ENCODE measurements at regions not wholly inside any gene's neighbourhood (a gene's known extent, or its start where the extent isn't known, plus 50 kb on each side); places are given as distances from the start of the nearest gene placed in this dataset.
A peak's percentile ranks its signal among the peaks of the same experiment; 100 is the strongest.

DNA sequence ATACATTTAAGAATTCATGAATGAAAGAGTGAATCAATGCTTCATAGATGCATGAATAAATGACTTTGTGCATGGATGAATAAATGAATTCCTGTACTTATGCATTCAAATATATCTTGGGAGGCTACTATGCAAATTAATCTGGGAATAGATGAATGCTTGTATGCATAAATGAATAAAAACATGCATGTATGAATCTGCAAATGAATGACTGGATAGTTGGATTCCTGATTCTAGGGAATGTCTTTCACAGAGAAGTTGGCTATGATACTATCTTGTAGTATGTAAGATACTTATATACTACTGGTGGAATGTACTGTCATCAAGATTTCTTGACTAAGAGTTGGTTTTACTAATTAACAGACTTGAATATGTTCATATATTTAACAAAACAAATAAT, 75.3 kb upstream of the ASTN2 start:
- FAIRE-seq (no peak), ATAC-seq (no peak), DNase-seq (ENCODE audit: low read depth in 1 of 2, low spot score in 1 of 2) (no peak)
- Histone ChIP-seq H3K4me1 (no peaks in the 10 kb centered on the region), H3K4me3 (no peak overlapping the region), H3K9me3 (no peaks in the 10 kb centered on the region), H3K4me2 (no peak overlapping the region), H3K27ac (no peak overlapping the region)
- CTCF ChIA-PET: interaction anchor here (1.6 kb wide), 1 partner anchor 10 kb away, joined by 4 read pairs; no protein-coding TSS in a partner anchor
- POLR2A ChIA-PET: no interaction called here
- TF ChIP-seq POLR2A (IDR thresholded peaks at IDR 0.05; ENCODE audit: low read length) (no peak), NPAS2 (CRISPR knock-in tag; IDR thresholded peaks at IDR 0.05; ENCODE audit: borderline replicate concordance) (no peak)

DNA sequence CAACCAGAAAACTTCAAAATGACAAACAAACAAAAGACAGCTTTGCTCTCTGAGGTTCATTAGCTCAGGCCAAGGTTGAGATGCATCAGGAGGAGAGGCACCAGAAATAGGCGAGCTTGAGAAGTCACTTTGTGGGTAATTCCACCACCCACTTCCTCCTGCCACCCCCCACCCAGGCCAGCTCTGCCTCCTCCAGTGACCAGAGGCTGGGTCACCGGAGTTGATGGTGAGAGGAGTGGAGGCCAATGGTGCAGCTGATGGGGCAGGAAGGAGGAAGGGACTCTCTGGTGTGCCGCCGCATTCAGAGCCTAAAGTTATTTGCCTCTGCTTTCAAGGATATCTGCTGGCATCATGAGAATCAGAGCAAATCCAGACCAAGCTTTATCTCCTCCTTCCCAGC, 73.8 kb upstream of the ASTN2 start:
- TF ChIP-seq EHMT2 (IDR thresholded peaks at IDR 0.05; ENCODE audit: low read depth): no peak
- TF ChIP-seq RCOR1 (IDR thresholded peaks at IDR 0.05; ENCODE audit: low read depth, low read length): no peak
- no peak for TF ChIP-seq GATA3 (IDR thresholded peaks at IDR 0.05; ENCODE audit: borderline replicate concordance)
- no peak for TF ChIP-seq FOSL2 (IDR thresholded peaks at IDR 0.05)
- TF ChIP-seq FOSL2 (CRISPR knock-in tag; IDR thresholded peaks at IDR 0.05): no peak
- TF ChIP-seq RFX5 (IDR thresholded peaks at IDR 0.05): no peak
- TF ChIP-seq EP300 (IDR thresholded peaks at IDR 0.05): no peak
- no peak for TF ChIP-seq TFCP2L1 (CRISPR knock-in tag; IDR thresholded peaks at IDR 0.05)
- TF ChIP-seq RNF2 (IDR thresholded peaks at IDR 0.05; ENCODE audit: borderline replicate concordance, low read depth): no peak
- TF ChIP-seq, protein P1, sequence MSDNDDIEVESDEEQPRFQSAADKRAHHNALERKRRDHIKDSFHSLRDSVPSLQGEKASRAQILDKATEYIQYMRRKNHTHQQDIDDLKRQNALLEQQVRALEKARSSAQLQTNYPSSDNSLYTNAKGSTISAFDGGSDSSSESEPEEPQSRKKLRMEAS (IDR thresholded peaks at IDR 0.05): no peak
- no peak for TF ChIP-seq MAFK (IDR thresholded peaks at IDR 0.05; ENCODE audit: partially characterized antibody)
- TF ChIP-seq KDM1A (IDR thresholded peaks at IDR 0.05; ENCODE audit: low read depth): no peak
- no peak for TF ChIP-seq HOXB5 (CRISPR knock-in tag; IDR thresholded peaks at IDR 0.05)
- no peak for TF ChIP-seq MYC (IDR thresholded peaks at IDR 0.05; ENCODE audit: borderline replicate concordance, low read length)
- TF ChIP-seq CBX8 (IDR thresholded peaks at IDR 0.05): no peak
- TF ChIP-seq CHD4 (IDR thresholded peaks at IDR 0.05; ENCODE audit: borderline replicate concordance): no peak
- TF ChIP-seq, protein P2, sequence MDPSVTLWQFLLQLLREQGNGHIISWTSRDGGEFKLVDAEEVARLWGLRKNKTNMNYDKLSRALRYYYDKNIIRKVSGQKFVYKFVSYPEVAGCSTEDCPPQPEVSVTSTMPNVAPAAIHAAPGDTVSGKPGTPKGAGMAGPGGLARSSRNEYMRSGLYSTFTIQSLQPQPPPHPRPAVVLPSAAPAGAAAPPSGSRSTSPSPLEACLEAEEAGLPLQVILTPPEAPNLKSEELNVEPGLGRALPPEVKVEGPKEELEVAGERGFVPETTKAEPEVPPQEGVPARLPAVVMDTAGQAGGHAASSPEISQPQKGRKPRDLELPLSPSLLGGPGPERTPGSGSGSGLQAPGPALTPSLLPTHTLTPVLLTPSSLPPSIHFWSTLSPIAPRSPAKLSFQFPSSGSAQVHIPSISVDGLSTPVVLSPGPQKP (IDR thresholded peaks at IDR 0.05; ENCODE audit: low read depth, low read length): no peak
- TF ChIP-seq CEBPB (IDR thresholded peaks at IDR 0.05): no peak
- no peak for TF ChIP-seq ESRRA (IDR thresholded peaks at IDR 0.05; ENCODE audit: borderline replicate concordance, low read length)
- no peak overlapping the region for H3K27ac ChIP-seq
- WGBS (ENCODE audit: missing lambda C conversion rate): 56% methylated on average over 4 of the region's 4 CpGs
- no peak for DNase-seq (ENCODE audit: low read depth in 1 of 2, low spot score in 1 of 2)
- no peak overlapping the region for H3K4me2 ChIP-seq
- H3K9me3 ChIP-seq: no peaks in the 10 kb centered on the region
- ChIA-PET CTCF (interaction anchor here (1.0 to 2.3 kb wide), 5 partner anchors 8 to 752 kb away, joined by 3 to 7 read pairs (median 4); no protein-coding TSS in a partner anchor), POLR2A (no interaction called here)
- no peak for FAIRE-seq
- no peak for ATAC-seq
- H3K4me3 ChIP-seq: no peak overlapping the region
- no peaks in the 10 kb centered on the region for H3K4me1 ChIP-seq

DNA sequence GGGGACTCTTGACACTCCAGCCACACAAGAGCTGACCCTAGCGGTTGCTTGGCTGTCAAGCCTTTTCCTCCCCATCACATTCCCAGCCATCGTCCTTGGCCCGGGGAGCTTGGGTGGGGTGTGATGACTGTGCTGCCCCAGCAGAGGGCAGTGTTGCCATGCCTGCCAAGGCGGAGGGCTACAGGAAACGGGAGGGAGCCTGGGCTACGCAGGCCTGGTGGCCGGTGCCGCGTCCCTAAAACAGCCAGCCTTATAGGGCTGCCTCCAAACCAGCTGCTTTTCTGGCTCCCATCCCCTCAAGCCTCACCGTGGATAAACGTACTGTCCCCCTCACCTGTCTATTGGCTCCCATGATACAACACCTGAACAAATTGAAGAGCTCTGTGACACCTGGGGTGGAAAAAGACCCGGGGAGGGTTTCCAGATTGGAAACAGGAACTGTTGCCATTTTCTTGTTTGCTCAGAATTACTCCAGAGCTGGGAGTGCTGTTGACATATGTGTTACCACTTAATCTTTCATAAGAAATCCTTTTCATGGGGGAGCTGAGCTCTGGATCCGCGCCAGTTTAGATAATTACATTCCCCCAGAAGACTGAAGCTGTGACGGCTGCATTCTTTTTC, 72.8 kb upstream of the ASTN2 start:
- no peak overlapping the region for H3K4me3 ChIP-seq
- TF ChIP-seq BHLHE40 (IDR thresholded peaks at IDR 0.05; ENCODE audit: low read depth, low read length) (no peak), RAD21 (conservative IDR thresholded peaks at IDR 0.05 in 1 of 2, IDR thresholded peaks at IDR 0.05 in 1 of 2) (peak; percentile 67 to 72), SMC3 (IDR thresholded peaks at IDR 0.05) (peak; percentile 50; the same call in 2 of the 3 replicates), RCOR1 (IDR thresholded peaks at IDR 0.05; ENCODE audit: low read depth, low read length) (no peak)
- TF ChIP-seq, protein P3, sequence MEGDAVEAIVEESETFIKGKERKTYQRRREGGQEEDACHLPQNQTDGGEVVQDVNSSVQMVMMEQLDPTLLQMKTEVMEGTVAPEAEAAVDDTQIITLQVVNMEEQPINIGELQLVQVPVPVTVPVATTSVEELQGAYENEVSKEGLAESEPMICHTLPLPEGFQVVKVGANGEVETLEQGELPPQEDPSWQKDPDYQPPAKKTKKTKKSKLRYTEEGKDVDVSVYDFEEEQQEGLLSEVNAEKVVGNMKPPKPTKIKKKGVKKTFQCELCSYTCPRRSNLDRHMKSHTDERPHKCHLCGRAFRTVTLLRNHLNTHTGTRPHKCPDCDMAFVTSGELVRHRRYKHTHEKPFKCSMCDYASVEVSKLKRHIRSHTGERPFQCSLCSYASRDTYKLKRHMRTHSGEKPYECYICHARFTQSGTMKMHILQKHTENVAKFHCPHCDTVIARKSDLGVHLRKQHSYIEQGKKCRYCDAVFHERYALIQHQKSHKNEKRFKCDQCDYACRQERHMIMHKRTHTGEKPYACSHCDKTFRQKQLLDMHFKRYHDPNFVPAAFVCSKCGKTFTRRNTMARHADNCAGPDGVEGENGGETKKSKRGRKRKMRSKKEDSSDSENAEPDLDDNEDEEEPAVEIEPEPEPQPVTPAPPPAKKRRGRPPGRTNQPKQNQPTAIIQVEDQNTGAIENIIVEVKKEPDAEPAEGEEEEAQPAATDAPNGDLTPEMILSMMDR (IDR thresholded peaks at IDR 0.05): peak; percentile 65
- POLR2A ChIA-PET: no interaction called here
- 26% methylated on average over 10 of the region's 15 CpGs for WGBS (ENCODE audit: missing lambda C conversion rate)
- H3K9me3 ChIP-seq: no peaks in the 10 kb centered on the region
- no peaks in the 10 kb centered on the region for H3K4me1 ChIP-seq
- no peak for FAIRE-seq
- H3K27ac ChIP-seq: no peak overlapping the region
- ATAC-seq: peak; percentile 96 to 100
- peak; percentile 44 to 71 for DNase-seq (ENCODE audit: low read depth in 1 of 2, low spot score in 1 of 2)
- H3K4me2 ChIP-seq: peak overlapping the region; percentile 55
- CTCF ChIA-PET: interaction anchor here (0.6 to 2.3 kb wide), 21 partner anchors 8 to 1877 kb away, joined by 3 to 7 read pairs (median 3); no protein-coding TSS in a partner anchor
